ENCODE measurements at regions not wholly inside any gene's neighbourhood (a gene's known extent, or its start where the extent isn't known, plus 50 kb on each side); places are given as distances from the start of the nearest gene placed in this dataset.

- peak; percentile 44 for DNase-seq (ENCODE audit: low read depth)
Measured at GRCh38 chr13:44271915-44272341, 101.7 kb upstream of the SERP2 start.

- no peak for DNase-seq (ENCODE audit: low read depth)
Measured at GRCh38 chr13:44272692-44273091, 100.9 kb upstream of the SERP2 start.

GRCh38 chr13:44273216-44273615 lies 100.4 kb upstream of the SERP2 start:
- no peak for DNase-seq (ENCODE audit: low read depth)

- DNase-seq (ENCODE audit: low read depth) = peak; percentile 66
Measured at GRCh38 chr13:44273991-44274770, 99.4 kb upstream of the SERP2 start.

- peak; percentile 53 for DNase-seq (ENCODE audit: low read depth)
Measured at GRCh38 chr13:44274771-44275205, 98.8 kb upstream of the SERP2 start.

- DNase-seq (ENCODE audit: low read depth) = no peak
Measured at GRCh38 chr13:44275381-44275780, 98.2 kb upstream of the SERP2 start.

GRCh38 chr13:44276061-44276460 lies 97.6 kb upstream of the SERP2 start:
- no peak for DNase-seq (ENCODE audit: low read depth)

- no peak for DNase-seq (ENCODE audit: low read depth)
Measured at GRCh38 chr13:44277459-44277858, 96.2 kb upstream of the SERP2 start.

- no peak for DNase-seq (ENCODE audit: low read depth)
Measured at GRCh38 chr13:44278166-44278565, 95.5 kb upstream of the SERP2 start.

- no peak for DNase-seq (ENCODE audit: low read depth)
Measured at GRCh38 chr13:44280456-44280855, 93.2 kb upstream of the SERP2 start.

- no peak for DNase-seq (ENCODE audit: low read depth)
Measured at GRCh38 chr13:44281252-44282000, 92.2 kb upstream of the SERP2 start.

- no peak for DNase-seq (ENCODE audit: low read depth)
Measured at GRCh38 chr13:44283600-44283999, 90.0 kb upstream of the SERP2 start.

- no peak for DNase-seq (ENCODE audit: low read depth)
Measured at GRCh38 chr13:44287958-44288357, 85.7 kb upstream of the SERP2 start.

- no peak for DNase-seq (ENCODE audit: low read depth)
Measured at GRCh38 chr13:44292545-44292944, 81.1 kb upstream of the SERP2 start.

GRCh38 chr13:44293374-44293773 lies 80.2 kb upstream of the SERP2 start:
- DNase-seq (ENCODE audit: low read depth) = no peak

- DNase-seq (ENCODE audit: low read depth) = no peak
Measured at GRCh38 chr13:44293908-44294735, 79.5 kb upstream of the SERP2 start.

GRCh38 chr13:44294876-44295275 lies 78.7 kb upstream of the SERP2 start:
- no peak for DNase-seq (ENCODE audit: low read depth)

- no peak for DNase-seq (ENCODE audit: low read depth)
Measured at GRCh38 chr13:44296856-44297255, 76.8 kb upstream of the SERP2 start.

- no peak for DNase-seq (ENCODE audit: low read depth)
Measured at GRCh38 chr13:44298314-44298713, 75.3 kb upstream of the SERP2 start.

- DNase-seq (ENCODE audit: low read depth) = no peak
Measured at GRCh38 chr13:44299152-44299943, 74.3 kb upstream of the SERP2 start.
